ENCODE measurements at regions not wholly inside any gene's neighbourhood (a gene's known extent, or its start where the extent isn't known, plus 50 kb on each side); places are given as distances from the start of the nearest gene placed in this dataset.

DNA sequence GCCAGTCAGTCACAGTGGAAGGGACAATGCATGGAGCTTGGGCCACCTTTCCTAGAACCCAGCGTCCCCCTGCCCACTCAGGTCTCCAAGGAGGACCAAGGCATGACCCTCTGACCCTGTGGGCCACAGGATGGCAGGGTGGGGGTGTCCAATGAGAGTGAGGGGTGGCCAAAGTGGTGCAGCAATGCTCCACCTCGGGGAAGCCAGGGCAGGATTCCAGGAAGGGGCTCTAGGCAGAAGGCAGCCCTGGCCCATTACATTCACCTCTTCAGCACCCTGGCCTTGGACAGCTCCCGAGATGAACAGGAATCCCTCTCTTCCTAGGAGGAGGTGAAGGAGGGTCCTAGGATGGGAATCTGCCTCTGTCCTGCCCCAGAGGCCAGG lies 597.5 kb downstream of the BRD1 start:
- TF ChIP-seq EZH2 (IDR thresholded peaks at IDR 0.05) (no peak), POLR2AphosphoS5 (IDR thresholded peaks at IDR 0.05; ENCODE audit: borderline replicate concordance, low read depth, low read length) (no peak)
